Breast epithelium (tissue), 3 donors: ENCODE measurements at regions not wholly inside any gene's neighbourhood (a gene's known extent, or its start where the extent isn't known, plus 50 kb on each side); places are given as distances from the start of the nearest gene placed in this dataset.

Source experiments
- POLR2A ChIP-seq: fragments of 450-650 bp; IDR thresholded peaks from one replicate; pipeline ENCODE4 v1.6.1; 2016; ENCODE audit warnings: antibody characterized with exemption, mild to moderate bottlenecking, moderate library complexity
- POLR2AphosphoS5 ChIP-seq, 3 donors: sonication (generic); formaldehyde crosslinking; IDR thresholded peaks; one replicate each; pipeline ENCODE4 v1.6.1; 2017; ENCODE audit warnings: antibody characterized with exemption in 3 of 3
- TF ChIP-seq, protein P1 (sequence below), 3 donors: fragments of 450-650 bp; IDR thresholded peaks; one replicate each; pipeline ENCODE4 v1.5.1; 2016 to 2017; ENCODE audit warnings: antibody characterized with exemption in 3 of 3, mild to moderate bottlenecking in 3 of 3, moderate library complexity in 3 of 3

DNA sequence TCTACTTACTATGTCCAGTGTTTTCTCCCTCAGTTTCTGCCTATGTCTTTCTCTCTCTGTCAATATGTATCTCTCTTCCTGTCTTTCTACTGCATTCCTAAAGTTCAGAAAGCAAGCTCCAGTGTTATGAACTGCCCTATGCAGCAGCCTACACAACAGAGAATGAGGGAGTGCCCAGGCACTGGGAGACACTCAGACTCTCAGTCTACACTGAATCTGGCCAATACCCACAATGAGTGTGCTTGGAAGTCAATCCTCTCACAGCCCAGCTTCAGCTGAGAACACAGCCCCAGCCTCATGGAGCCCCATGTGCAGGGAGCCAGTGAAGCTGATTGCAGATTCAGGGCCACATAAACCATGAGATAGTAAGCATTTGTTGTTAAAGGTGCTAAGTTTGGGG lies 128.7 kb downstream of the ALG10 start:
- TF ChIP-seq POLR2A (no peak), POLR2AphosphoS5 (IDR thresholded peaks at IDR 0.05) (no peak)
- TF ChIP-seq, protein P1, sequence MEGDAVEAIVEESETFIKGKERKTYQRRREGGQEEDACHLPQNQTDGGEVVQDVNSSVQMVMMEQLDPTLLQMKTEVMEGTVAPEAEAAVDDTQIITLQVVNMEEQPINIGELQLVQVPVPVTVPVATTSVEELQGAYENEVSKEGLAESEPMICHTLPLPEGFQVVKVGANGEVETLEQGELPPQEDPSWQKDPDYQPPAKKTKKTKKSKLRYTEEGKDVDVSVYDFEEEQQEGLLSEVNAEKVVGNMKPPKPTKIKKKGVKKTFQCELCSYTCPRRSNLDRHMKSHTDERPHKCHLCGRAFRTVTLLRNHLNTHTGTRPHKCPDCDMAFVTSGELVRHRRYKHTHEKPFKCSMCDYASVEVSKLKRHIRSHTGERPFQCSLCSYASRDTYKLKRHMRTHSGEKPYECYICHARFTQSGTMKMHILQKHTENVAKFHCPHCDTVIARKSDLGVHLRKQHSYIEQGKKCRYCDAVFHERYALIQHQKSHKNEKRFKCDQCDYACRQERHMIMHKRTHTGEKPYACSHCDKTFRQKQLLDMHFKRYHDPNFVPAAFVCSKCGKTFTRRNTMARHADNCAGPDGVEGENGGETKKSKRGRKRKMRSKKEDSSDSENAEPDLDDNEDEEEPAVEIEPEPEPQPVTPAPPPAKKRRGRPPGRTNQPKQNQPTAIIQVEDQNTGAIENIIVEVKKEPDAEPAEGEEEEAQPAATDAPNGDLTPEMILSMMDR (IDR thresholded peaks at IDR 0.05): no peak
